22Rv1 (cell line): ENCODE measurements at regions not wholly inside any gene's neighbourhood (a gene's known extent, or its start where the extent isn't known, plus 50 kb on each side); places are given as distances from the start of the nearest gene placed in this dataset.

ENCODE experiments used
- CTCF ChIP-seq: fragments of 450-650 bp; IDR thresholded peaks from 2 replicates; pipeline ENCODE4 v1.5.1; 2017; ENCODE audit warnings: mild to moderate bottlenecking
- ZFX ChIP-seq: fragments of 450-650 bp; IDR thresholded peaks from 2 replicates; pipeline ENCODE4 v1.6.1; 2017; ENCODE audit warnings: antibody characterized with exemption, borderline replicate concordance

- TF ChIP-seq CTCF, result no peak
- no peak for TF ChIP-seq ZFX
Observed at GRCh38 chrX:34546366-34546765, 110.7 kb downstream of the TMEM47 start.
